A673 (cell line): ENCODE measurements at regions not wholly inside any gene's neighbourhood (a gene's known extent, or its start where the extent isn't known, plus 50 kb on each side); places are given as distances from the start of the nearest gene placed in this dataset.

ENCODE experiments used
- EZH2 ChIP-seq: fragments of 200-600 bp; sonication (generic); IDR thresholded peaks from 2 replicates; pipeline ENCODE4 v1.6.1; 2017; ENCODE audit warnings: borderline replicate concordance, low read depth, mild to moderate bottlenecking, mixed read lengths, antibody characterized with exemption, low read length; ENCODE audit not compliant: poor library complexity, severe bottlenecking
- TF ChIP-seq, protein P1 (sequence below): fragments of 300-800, 200-600 bp; sonication (generic); conservative IDR thresholded peaks from 2 replicates; pipeline ENCODE4 v1.5.1; 2017; ENCODE audit warnings: low read depth, mild to moderate bottlenecking, antibody characterized with exemption, low read length, moderate library complexity, mixed read lengths

- TF ChIP-seq, protein P1, sequence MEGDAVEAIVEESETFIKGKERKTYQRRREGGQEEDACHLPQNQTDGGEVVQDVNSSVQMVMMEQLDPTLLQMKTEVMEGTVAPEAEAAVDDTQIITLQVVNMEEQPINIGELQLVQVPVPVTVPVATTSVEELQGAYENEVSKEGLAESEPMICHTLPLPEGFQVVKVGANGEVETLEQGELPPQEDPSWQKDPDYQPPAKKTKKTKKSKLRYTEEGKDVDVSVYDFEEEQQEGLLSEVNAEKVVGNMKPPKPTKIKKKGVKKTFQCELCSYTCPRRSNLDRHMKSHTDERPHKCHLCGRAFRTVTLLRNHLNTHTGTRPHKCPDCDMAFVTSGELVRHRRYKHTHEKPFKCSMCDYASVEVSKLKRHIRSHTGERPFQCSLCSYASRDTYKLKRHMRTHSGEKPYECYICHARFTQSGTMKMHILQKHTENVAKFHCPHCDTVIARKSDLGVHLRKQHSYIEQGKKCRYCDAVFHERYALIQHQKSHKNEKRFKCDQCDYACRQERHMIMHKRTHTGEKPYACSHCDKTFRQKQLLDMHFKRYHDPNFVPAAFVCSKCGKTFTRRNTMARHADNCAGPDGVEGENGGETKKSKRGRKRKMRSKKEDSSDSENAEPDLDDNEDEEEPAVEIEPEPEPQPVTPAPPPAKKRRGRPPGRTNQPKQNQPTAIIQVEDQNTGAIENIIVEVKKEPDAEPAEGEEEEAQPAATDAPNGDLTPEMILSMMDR: no peak
- no peak for TF ChIP-seq EZH2
Observed at GRCh38 chr2:5148392-5149085, 543.6 kb upstream of the SOX11 start.
